K562 (cell line): ENCODE measurements at regions not wholly inside any gene's neighbourhood (a gene's known extent, or its start where the extent isn't known, plus 50 kb on each side); places are given as distances from the start of the nearest gene placed in this dataset.

Source experiments
- ATAC-seq: fragments of 200-7000 bp; cut with Tn5 transposase; 3 replicates; pipeline ENCODE4 v1.9.1; 2020; ENCODE audit warnings: moderate library complexity
- BruUV-seq: library from RNA; stranded (reverse); fragments of 400-500 nt; replicated peaks from 2 replicates; lab custom pipeline; 2021; lab: Mats Ljungman, UMichigan
- CTCF ChIA-PET: fragments of 300-600 bp; formaldehyde crosslinking; extraction: SDS; loops from one replicate; lab custom pipeline; 2021; ENCODE audit warnings: low intra/inter-chr PET ratio; lab: Yijun Ruan, JAX
- POLR2A ChIA-PET: fragments of 300-600, 350-650 bp; sonication (Branson Sonifier 250); formaldehyde crosslinking; extraction: SDS; loops from one replicate; lab custom pipeline; 2021; ENCODE audit warnings: antibody characterized with exemption, inconsistent platforms; lab: Yijun Ruan, JAX
- DNase-seq, 4 experiments: peaks; one replicate each; pipeline versions ENCODE4 v3.0.0 to v3.0.0-alpha.2; 2011 to 2018; ENCODE audit warnings: low spot score in 3 of 4, mixed read lengths in 3 of 4; ENCODE audit errors: extremely low read depth in 1 of 4
- FAIRE-seq: peaks from 2 replicates; lab custom pipeline; 2011; peaks lifted over from hg19 to GRCh38; lab: Jason Lieb, UNC
- H2AFZ ChIP-seq: 2 replicates; pipeline ENCODE4 v1.6.0; 2011; ENCODE audit warnings: low read depth, low read length, control low read depth, inconsistent platforms
- H3K27ac ChIP-seq: fragments of 200-600 bp; 3 replicates; pipeline ENCODE4 v1.8.0; 2011; ENCODE audit warnings: low read depth, mild to moderate bottlenecking, control low read depth, inconsistent platforms, low read length, moderate library complexity, mixed read lengths; ENCODE audit errors: extremely low read depth
- H3K27me3 ChIP-seq, 2 experiments: fragments of 300-600 bp in 1 of 2; 2 replicates in 1 of 2; 3 replicates in 1 of 2; pipeline versions ENCODE4 v1.6.0 to v1.8.0; 2011; ENCODE audit warnings: inconsistent platforms in 2 of 2, low read length in 2 of 2, mild to moderate bottlenecking in 1 of 2, mixed read lengths in 1 of 2, moderate library complexity in 1 of 2; ENCODE audit not compliant: control insufficient read depth in 2 of 2, insufficient read depth in 2 of 2
- H3K36me3 ChIP-seq: fragments of 300-600 bp; 3 replicates; pipeline ENCODE4 v1.8.0; 2011; ENCODE audit warnings: mild to moderate bottlenecking, low read length, inconsistent platforms; ENCODE audit not compliant: control insufficient read depth, insufficient read depth
- H3K4me1 ChIP-seq, 2 experiments: fragments of 200-600 bp in 1 of 2; replicated peaks in 1 of 2; 2 replicates in 1 of 2; 3 replicates in 1 of 2; pipeline versions ENCODE4 v1.5.1 to v1.8.0; 2011; ENCODE audit warnings: inconsistent platforms in 2 of 2, low read length in 2 of 2, mild to moderate bottlenecking in 1 of 2, mixed read lengths in 1 of 2, moderate library complexity in 1 of 2; ENCODE audit not compliant: control insufficient read depth in 2 of 2, insufficient read depth in 2 of 2
- H3K4me2 ChIP-seq: 2 replicates; pipeline ENCODE4 v1.6.1; 2011; ENCODE audit warnings: low read length, control low read depth, inconsistent platforms, mixed read lengths; ENCODE audit not compliant: insufficient read depth
- H3K4me3 ChIP-seq: fragments of 200-600 bp; sonication (generic), shearing (Covaris generic); 2 replicates; pipeline ENCODE4 v1.5.1; 2016; ENCODE audit warnings: control low read depth, inconsistent platforms
- H3K79me2 ChIP-seq: fragments of 200-600 bp; 3 replicates; pipeline ENCODE4 v1.8.0; 2011; ENCODE audit warnings: low read length, inconsistent platforms; ENCODE audit not compliant: control insufficient read depth, insufficient read depth
- H3K9ac ChIP-seq, 2 experiments: 2 replicates each; pipeline versions ENCODE4 v1.6.0 to v1.6.1; 2011; ENCODE audit warnings: low read depth in 2 of 2, low read length in 2 of 2, control low read depth in 1 of 2, inconsistent platforms in 1 of 2, mild to moderate bottlenecking in 1 of 2, mixed read lengths in 1 of 2; ENCODE audit not compliant: insufficient read depth in 1 of 2
- H3K9me1 ChIP-seq: one replicate; pipeline ENCODE4 v1.6.0; 2011; ENCODE audit warnings: inconsistent platforms, mild to moderate bottlenecking, low read length, moderate library complexity; ENCODE audit not compliant: control insufficient read depth, insufficient read depth
- H3K9me3 ChIP-seq: replicated peaks from 2 replicates; pipeline ENCODE4 v1.5.1; 2011; ENCODE audit warnings: low read depth, low read length, inconsistent platforms; ENCODE audit not compliant: control insufficient read depth, insufficient read depth
- H4K20me1 ChIP-seq: replicated peaks from 2 replicates; pipeline ENCODE4 v1.6.1; 2011; ENCODE audit warnings: low read length, inconsistent platforms, mixed read lengths; ENCODE audit not compliant: control insufficient read depth, insufficient read depth
- BMI1 ChIP-seq: fragments of 150-350 bp; IDR thresholded peaks from 2 replicates; pipeline ENCODE4 v1.6.1; 2014; ENCODE audit warnings: low read length
- CREB5 ChIP-seq: fragments of 250-450 bp; sonication (Bioruptor Pico); IDR thresholded peaks from 2 replicates; pipeline ENCODE4 v1.5.0; 2020; ENCODE audit warnings: mild to moderate bottlenecking
- EZH2 ChIP-seq: IDR thresholded peaks from 2 replicates; pipeline ENCODE4 v1.6.1; 2012; ENCODE audit warnings: low read depth, mild to moderate bottlenecking, inconsistent platforms, low read length, borderline replicate concordance
- HDAC1 ChIP-seq, 2 experiments: fragments of 450-650 bp; IDR thresholded peaks; 2 replicates each; pipeline ENCODE4 v1.6.1; 2016 to 2017; ENCODE audit warnings: inconsistent platforms in 1 of 2, mild to moderate bottlenecking in 1 of 2, moderate library complexity in 1 of 2
- HINFP ChIP-seq: fragments of 450-650 bp; conservative IDR thresholded peaks from 2 replicates; pipeline ENCODE4 v1.6.1; 2016; ENCODE audit warnings: missing genetic modification characterization, low read depth, mild to moderate bottlenecking, control low read depth, missing compliant biosample characterization
- MCM5 ChIP-seq: fragments of 450-650 bp; IDR thresholded peaks from 2 replicates; pipeline ENCODE4 v1.6.1; 2016; ENCODE audit warnings: low read depth
- MEF2A ChIP-seq: IDR thresholded peaks from 2 replicates; pipeline ENCODE4 v1.6.1; 2011; ENCODE audit warnings: low read depth, mild to moderate bottlenecking, low read length, moderate library complexity; ENCODE audit not compliant: control insufficient read depth
- MITF ChIP-seq: IDR thresholded peaks from 2 replicates; pipeline ENCODE4 v1.6.1; 2014; ENCODE audit warnings: antibody characterized with exemption
- NFIC ChIP-seq: fragments of 450-650 bp; IDR thresholded peaks from 2 replicates; pipeline ENCODE4 v1.6.1; 2017; ENCODE audit warnings: mild to moderate bottlenecking, inconsistent platforms
- NFIX ChIP-seq: fragments of 250-450 bp; sonication (Bioruptor Pico); IDR thresholded peaks from 2 replicates; pipeline ENCODE4 v1.4.0; 2020; ENCODE audit warnings: low read depth, mild to moderate bottlenecking, moderate library complexity
- PHB2 ChIP-seq: fragments of 450-650 bp; IDR thresholded peaks from 2 replicates; pipeline ENCODE4 v1.6.1; 2017; ENCODE audit warnings: low read depth
- POU5F1 ChIP-seq: fragments of 150-350 bp; IDR thresholded peaks from 2 replicates; pipeline ENCODE4 v1.6.1; 2014; ENCODE audit warnings: borderline replicate concordance, low read length, low read depth, mild to moderate bottlenecking; ENCODE audit not compliant: partially characterized antibody
- SP2 ChIP-seq: IDR thresholded peaks from 2 replicates; pipeline ENCODE4 v1.6.1; 2011; ENCODE audit warnings: mild to moderate bottlenecking, low read depth, low read length, moderate library complexity; ENCODE audit not compliant: poor library complexity, severe bottlenecking; ENCODE audit errors: extremely low read depth
- SREBF1 ChIP-seq: fragments of 150-350 bp; IDR thresholded peaks from 2 replicates; pipeline ENCODE4 v1.6.1; 2014; ENCODE audit warnings: antibody characterized with exemption, low read depth, low read length, borderline replicate concordance
- XRCC4 ChIP-seq: IDR thresholded peaks from one replicate; pipeline ENCODE4 v1.6.1; 2011; ENCODE audit not compliant: insufficient read depth, insufficient read length; ENCODE audit errors: extremely low read depth
- ZBTB7A ChIP-seq: IDR thresholded peaks from 2 replicates; pipeline ENCODE4 v1.6.1; 2011; ENCODE audit warnings: low read depth, mild to moderate bottlenecking, low read length, moderate library complexity, borderline replicate concordance; ENCODE audit not compliant: control insufficient read depth
- ZNF764 ChIP-seq: fragments of 250-450 bp; sonication (Bioruptor Pico); IDR thresholded peaks from 2 replicates; pipeline ENCODE4 v1.4.0; 2020; ENCODE audit warnings: low read depth, mild to moderate bottlenecking, moderate library complexity
- ZNF77 ChIP-seq: fragments of 250-450 bp; sonication (Bioruptor Pico); IDR thresholded peaks from 2 replicates; pipeline ENCODE4 v1.5.0; 2020
- WGBS: fragments of 100-300 bp; shearing (Covaris generic); methylation state at CpG from one replicate; pipeline ENCODE4 v1.1.6; 2016; ENCODE audit warnings: low coverage, mixed read lengths; ENCODE audit not compliant: insufficient coverage; ENCODE audit errors: missing lambda C conversion rate; 5-methylcytosine and 5-hydroxymethylcytosine counted together
- in situ Hi-C: fragments of 300-500 bp; cut with MboI; formaldehyde crosslinking; loops from 4 replicates; pipeline ENCODE4 v1.15.0; 2018; ENCODE audit warnings: inconsistent platforms, mixed read lengths
- intact Hi-C: fragments of 100-400 bp; cut with micrococcal nuclease; formaldehyde crosslinking; loops from 2 replicates; pipeline ENCODE4 v1.14.2; 2022

GRCh38 chr2:48888066-48888465 is 132.5 kb upstream of the LHCGR start (continued):
- TF ChIP-seq HINFP (tag) (no peak), MITF (no peak), XRCC4 (no peak), ZBTB7A (no peak)

GRCh38 chr2:48886919-48887318 is 131.4 kb upstream of the LHCGR start:
- no peak overlapping the region for H2AFZ ChIP-seq
- BruUV-seq, result no TSS peak
- no peaks in the 10 kb centered on the region for H3K9me3 ChIP-seq
- in situ Hi-C loops (no loop called here), intact Hi-C loops (no loop called here)
- ATAC-seq, result no peak
- H3K9me1 ChIP-seq, result no peaks in the 10 kb centered on the region
- H4K20me1 ChIP-seq, result no peaks in the 10 kb centered on the region
- no peak overlapping the region for H3K27ac ChIP-seq
- no peak for FAIRE-seq
- WGBS, result 3% methylated on average over 3 of the region's 3 CpGs
- TF ChIP-seq NFIC (peak; percentile 85), NFIX (CRISPR knock-in tag) (peak; percentile 67), CREB5 (CRISPR knock-in tag) (no peak), MCM5 (no peak), SP2 (no peak), BMI1 (no peak), HDAC1 (IDR thresholded peaks at IDR 0.05) (no peak), POU5F1 (no peak), EZH2 (no peak), ZNF764 (no peak), ZNF77 (CRISPR knock-in tag) (no peak), MEF2A (no peak), SREBF1 (no peak), PHB2 (no peak)
- H3K79me2 ChIP-seq, result no peaks in the 10 kb centered on the region
- H3K9ac ChIP-seq, result no peak overlapping the region
- H3K4me1 ChIP-seq, result no peaks in the 10 kb centered on the region
- no peak for DNase-seq
- no peak overlapping the region for H3K4me3 ChIP-seq
- no peak overlapping the region for H3K4me2 ChIP-seq
- CTCF ChIA-PET, result no interaction called here
- H3K36me3 ChIP-seq, result no peaks in the 10 kb centered on the region
- H3K27me3 ChIP-seq, result no peaks in the 10 kb centered on the region
- POLR2A ChIA-PET, result no interaction called here
